ENCODE measurements at regions not wholly inside any gene's neighbourhood (a gene's known extent, or its start where the extent isn't known, plus 50 kb on each side); places are given as distances from the start of the nearest gene placed in this dataset.
A peak's percentile ranks its signal among the peaks of the same experiment; 100 is the strongest.

GRCh38 chr5:167694325-167695147 is 596.9 kb upstream of the WWC1 start:
- DNase-seq (ENCODE audit: low read depth in 2 of 2) = no peak

DNA sequence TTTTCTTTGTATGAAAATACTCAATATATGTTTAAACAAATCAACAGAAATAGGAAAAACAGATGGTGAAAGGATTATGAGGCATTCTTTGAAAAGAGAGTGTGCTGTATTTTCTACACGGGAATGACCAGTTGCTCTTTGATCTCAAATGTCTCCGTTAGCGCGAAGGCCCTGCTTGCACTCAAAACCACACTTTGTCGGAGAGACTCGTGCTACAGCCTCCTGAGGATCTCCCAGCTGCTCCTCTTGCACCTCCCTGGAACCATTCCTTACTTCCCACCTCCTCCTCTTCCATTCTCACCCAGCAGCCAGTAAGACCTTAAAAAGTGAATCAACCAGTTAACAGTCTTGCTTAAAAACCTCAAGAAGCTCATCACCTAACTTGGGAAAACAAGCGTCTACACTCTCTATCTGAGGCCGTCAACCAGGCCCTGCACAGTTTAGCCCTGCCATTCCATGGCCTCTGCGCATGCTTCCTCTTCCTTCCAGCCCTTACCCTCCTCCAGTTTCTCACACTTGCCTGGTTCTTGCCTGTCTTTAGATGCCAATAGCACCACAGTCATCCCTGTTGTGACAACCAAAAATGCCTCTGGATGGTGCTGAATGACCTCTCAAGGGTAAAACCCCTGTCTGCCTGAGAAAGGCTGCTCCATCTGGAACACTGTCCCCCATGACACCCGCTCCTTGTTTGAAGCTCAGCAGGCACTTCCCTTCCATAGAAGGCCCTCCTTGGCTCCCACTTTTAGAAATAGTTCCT is 594.7 kb upstream of the WWC1 start:
- no peak for DNase-seq (ENCODE audit: low read depth in 2 of 2)

DNA sequence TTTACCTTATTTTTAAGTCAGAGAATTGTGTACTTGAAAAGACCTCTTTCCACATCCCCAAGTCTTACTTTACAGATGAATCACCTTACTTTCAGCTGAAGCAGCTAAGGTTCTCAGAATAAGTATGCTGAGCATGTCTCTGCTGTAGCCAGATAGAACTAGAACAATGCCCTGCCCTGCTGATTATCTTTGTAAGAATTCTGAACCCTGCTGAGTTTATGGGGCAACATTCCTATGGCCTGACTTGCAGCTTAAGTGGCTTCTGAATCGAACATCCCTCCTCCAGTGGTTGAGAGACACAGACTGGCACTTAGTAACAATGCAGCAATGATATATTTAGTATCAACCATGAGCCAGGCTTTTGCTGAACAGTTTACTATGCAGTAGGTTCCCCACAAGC is 592.0 kb upstream of the WWC1 start:
- no peak for DNase-seq (ENCODE audit: low read depth in 2 of 2)

- DNase-seq (ENCODE audit: low read depth in 2 of 2) = no peak
These were observed 590.4 kb upstream of the WWC1 start for GRCh38 chr5:167701051-167701450.

DNA sequence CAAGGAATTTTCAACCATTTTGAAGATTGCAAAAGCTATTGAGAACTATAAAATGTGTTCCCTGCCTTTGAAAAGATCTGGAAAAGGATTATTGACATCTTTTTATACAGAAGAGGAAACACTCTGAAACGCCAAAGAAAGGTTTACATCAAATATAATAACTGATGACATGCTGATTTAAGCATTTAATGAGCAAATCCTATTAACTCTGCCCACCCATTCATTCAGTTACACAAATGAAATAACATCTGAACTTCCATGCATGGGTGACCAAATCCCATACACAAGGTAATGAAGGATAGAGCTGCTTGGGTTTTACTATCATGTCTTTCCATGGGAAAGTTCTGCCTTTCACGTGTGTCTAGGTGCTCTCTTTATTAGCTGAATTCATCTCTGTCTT is 589.4 kb upstream of the WWC1 start:
- no peak for DNase-seq (ENCODE audit: low read depth in 2 of 2)

GRCh38 chr5:167708449-167708848 is 583.0 kb upstream of the WWC1 start:
- DNase-seq (ENCODE audit: low read depth in 2 of 2) = no peak

GRCh38 chr5:167709625-167710024 is 581.8 kb upstream of the WWC1 start:
- no peak for DNase-seq (ENCODE audit: low read depth in 2 of 2)

GRCh38 chr5:167710444-167711073 is 580.9 kb upstream of the WWC1 start:
- no peak for DNase-seq (ENCODE audit: low read depth in 2 of 2)

DNA sequence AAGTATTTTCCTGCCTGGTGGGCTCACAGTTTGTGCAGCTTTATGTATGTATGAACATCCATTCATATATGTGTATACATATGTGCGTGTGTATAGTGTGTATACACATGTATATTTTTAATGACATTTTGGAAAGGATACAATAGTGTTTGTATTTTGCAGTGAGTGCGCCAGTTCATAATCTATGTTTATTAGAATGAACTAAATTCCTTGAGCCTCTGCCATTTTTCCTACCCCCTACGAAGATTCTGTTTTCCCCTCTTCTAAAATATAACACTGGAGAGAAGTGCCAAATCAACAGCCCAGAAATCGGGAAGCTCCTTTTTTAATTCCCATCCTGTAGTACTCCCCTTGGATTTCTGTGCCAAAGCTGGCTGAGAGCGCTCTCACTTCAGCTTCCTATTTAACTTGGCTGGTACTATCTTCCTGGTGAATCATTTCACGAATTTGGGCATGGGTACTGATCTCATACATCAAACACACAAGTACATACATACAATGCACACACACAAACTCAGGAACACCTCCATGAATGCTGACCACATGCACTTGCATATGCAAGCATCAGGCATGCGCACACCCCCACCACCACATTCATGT is 578.4 kb upstream of the WWC1 start:
- no peak for DNase-seq (ENCODE audit: low read depth in 2 of 2)

DNA sequence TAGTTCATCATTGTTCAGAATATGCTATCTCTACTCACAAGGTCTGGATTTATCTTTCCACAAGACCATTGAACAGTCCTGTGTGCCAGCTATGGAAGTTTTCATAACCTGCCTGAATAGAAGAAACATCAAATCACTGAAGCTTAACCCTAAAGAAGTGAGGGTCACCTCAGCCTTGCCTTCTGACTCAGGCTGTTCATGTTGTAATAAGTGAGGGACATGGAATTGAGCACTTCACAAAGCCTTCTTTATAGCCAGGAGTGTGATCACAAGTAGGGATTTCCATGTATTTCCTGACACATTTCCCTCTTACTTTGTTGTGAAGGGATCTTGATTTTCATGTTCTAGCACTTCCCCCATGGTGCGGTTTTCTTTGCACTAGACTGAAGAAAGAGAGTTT is 577.5 kb upstream of the WWC1 start:
- DNase-seq (ENCODE audit: low read depth in 2 of 2) = no peak

GRCh38 chr5:167716126-167716775 is 575.2 kb upstream of the WWC1 start:
- no peak for DNase-seq (ENCODE audit: low read depth in 2 of 2)

DNA sequence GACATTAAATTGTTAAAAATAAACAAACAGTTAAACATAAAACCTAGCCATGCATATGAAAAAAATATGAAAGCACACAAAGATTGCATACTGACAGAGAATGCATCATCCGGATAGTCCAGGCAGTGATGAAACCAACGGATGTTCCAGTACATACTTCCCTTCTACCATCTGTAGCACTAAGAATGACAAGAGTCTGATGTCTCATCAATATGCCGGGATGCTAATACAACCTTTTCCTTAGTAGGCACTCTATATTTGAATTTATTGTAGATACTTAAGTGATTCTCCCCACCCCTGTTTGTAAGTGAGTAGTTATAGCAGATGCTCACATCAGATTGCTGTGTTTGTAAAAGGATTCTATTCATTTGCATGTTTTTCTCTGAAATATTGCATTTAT is 571.2 kb upstream of the WWC1 start:
- no peak for DNase-seq (ENCODE audit: low read depth in 2 of 2)

DNA sequence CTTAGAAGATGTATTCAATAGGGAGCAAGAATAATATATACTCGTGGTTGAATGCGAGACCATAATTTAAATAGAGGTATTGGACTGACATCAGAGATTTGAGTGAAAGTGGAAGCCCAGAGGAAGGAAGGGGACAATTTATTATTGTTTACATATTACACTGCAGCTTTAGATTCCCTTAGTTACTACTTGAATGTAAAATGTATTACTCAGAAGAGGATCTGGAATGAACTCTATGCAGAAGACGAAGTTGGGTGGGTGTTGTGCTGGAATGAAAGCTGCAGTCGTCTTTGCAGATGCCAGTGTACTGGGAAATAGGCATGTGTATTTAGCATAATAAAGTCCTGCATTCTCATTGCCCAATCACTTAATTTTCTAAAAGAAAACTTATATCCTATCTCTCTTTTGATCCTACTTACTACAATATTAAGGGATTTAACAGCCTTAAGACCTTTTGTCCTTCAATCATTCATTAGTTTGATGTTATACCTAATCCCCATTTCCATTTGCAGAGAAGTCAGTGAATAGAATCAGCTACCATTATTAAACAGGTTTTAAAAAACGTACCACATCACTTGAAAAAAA is 570.7 kb upstream of the WWC1 start:
- DNase-seq (ENCODE audit: low read depth in 2 of 2) = no peak

- no peak for DNase-seq (ENCODE audit: low read depth in 2 of 2)
These were observed 569.5 kb upstream of the WWC1 start for GRCh38 chr5:167721926-167722440.

GRCh38 chr5:167723254-167723871 is 568.1 kb upstream of the WWC1 start:
- peak; percentile 38 to 54 for DNase-seq (ENCODE audit: low read depth in 2 of 2)

- no peak for DNase-seq (ENCODE audit: low read depth in 2 of 2)
These were observed 566.2 kb upstream of the WWC1 start for GRCh38 chr5:167725264-167725663.

DNA sequence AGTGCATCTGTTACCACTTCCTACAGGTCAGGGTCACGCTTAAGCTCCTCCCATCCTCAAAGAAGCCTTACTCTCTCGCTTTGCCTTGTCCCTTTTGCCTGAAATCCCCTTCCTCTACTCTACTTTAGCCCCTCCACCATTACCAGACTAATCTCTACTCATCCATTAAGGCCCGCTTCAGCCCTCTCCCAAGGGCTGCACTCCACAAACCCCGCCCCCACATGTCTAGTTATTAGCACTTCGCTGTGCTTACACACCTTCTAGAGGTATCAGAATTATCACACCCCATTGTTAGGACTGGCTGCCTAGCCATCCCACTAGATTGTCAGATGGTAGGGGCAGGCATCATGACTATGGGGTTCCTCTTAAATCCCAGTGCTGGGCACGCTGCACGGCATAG is 565.7 kb upstream of the WWC1 start:
- no peak for DNase-seq (ENCODE audit: low read depth in 2 of 2)

- no peak for DNase-seq (ENCODE audit: low read depth in 2 of 2)
These were observed 564.8 kb upstream of the WWC1 start for GRCh38 chr5:167726642-167727041.

DNA sequence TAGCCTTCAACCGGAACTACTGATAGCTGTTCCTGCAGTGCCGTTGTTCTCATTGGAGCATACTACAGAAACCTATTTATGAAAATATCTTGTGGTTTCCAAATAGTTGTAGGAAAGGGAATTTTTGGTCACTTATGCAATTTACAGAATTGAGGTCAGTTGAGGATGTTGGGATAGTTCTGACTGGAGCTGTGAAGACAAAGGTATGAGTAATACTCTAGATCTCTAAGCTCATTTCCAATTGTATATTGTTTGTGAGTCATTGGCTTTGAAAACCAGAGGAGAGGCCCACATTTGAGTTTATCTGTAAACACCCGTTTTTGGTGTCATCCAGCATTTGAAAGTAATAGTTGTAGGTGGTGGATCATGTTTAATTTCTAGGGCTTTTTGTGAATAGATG is 561.3 kb upstream of the WWC1 start:
- DNase-seq (ENCODE audit: low read depth in 2 of 2) = no peak

- DNase-seq (ENCODE audit: low read depth in 2 of 2) = no peak
These were observed 560.8 kb upstream of the WWC1 start for GRCh38 chr5:167730656-167731055.

GRCh38 chr5:167731951-167732350 is 559.5 kb upstream of the WWC1 start:
- no peak for DNase-seq (ENCODE audit: low read depth in 2 of 2)

Data from activated CD4-positive, alpha-beta T cell treated with anti-CD3 and anti-CD28 coated beads for 24 hours (primary cell).